GM12878 (cell line): ENCODE measurements at regions not wholly inside any gene's neighbourhood (a gene's known extent, or its start where the extent isn't known, plus 50 kb on each side); places are given as distances from the start of the nearest gene placed in this dataset.

Experiments
- BACH1 ChIP-seq: fragments of 450-650 bp; IDR thresholded peaks from 2 replicates; pipeline ENCODE4 v1.6.1; 2017; ENCODE audit warnings: mild to moderate bottlenecking, borderline replicate concordance
- BMI1 ChIP-seq: fragments of 450-650 bp; IDR thresholded peaks from 2 replicates; pipeline ENCODE4 v1.6.1; 2016; ENCODE audit warnings: mild to moderate bottlenecking, moderate library complexity, borderline replicate concordance
- CBX3 ChIP-seq: fragments of 200-600 bp; sonication (generic); IDR thresholded peaks from 2 replicates; pipeline ENCODE4 v1.6.1; 2016; ENCODE audit warnings: low read depth, borderline replicate concordance
- CREB1 ChIP-seq: IDR thresholded peaks from 2 replicates; pipeline ENCODE4 v1.6.1; 2012; ENCODE audit warnings: low read depth, mild to moderate bottlenecking, inconsistent platforms
- EGR1 ChIP-seq, 2 experiments: IDR thresholded peaks; 1 replicate in 1 of 2; 2 replicates in 1 of 2; pipeline ENCODE4 v1.6.1; 2011 to 2012; ENCODE audit warnings: low read depth in 2 of 2, low read length in 2 of 2, borderline replicate concordance in 1 of 2, mild to moderate bottlenecking in 1 of 2, moderate library complexity in 1 of 2
- FOS ChIP-seq: IDR thresholded peaks from 3 replicates; pipeline ENCODE4 v1.6.1; 2011; ENCODE audit warnings: borderline replicate concordance; ENCODE audit not compliant: insufficient read length; ENCODE audit errors: extremely low read depth
- FOXK2 ChIP-seq: fragments of 450-650 bp; IDR thresholded peaks from 2 replicates; pipeline ENCODE4 v1.6.1; 2017; ENCODE audit warnings: mild to moderate bottlenecking, moderate library complexity
- HDAC2 ChIP-seq: fragments of 200-600 bp; sonication (generic); IDR thresholded peaks from 2 replicates; pipeline ENCODE4 v1.6.1; 2017
- MEF2B ChIP-seq: fragments of 450-650 bp; IDR thresholded peaks from 2 replicates; pipeline ENCODE4 v1.6.1; 2018; ENCODE audit warnings: mild to moderate bottlenecking, moderate library complexity; ENCODE audit not compliant: partially characterized antibody, poor library complexity, severe bottlenecking
- NFIC ChIP-seq: IDR thresholded peaks from 2 replicates; pipeline ENCODE4 v1.6.1; 2012; ENCODE audit warnings: low read depth, mild to moderate bottlenecking, inconsistent platforms, low read length, moderate library complexity
- NFYB ChIP-seq: IDR thresholded peaks from 2 replicates; pipeline ENCODE4 v1.6.1; 2011; ENCODE audit warnings: low read depth, mild to moderate bottlenecking, low read length, improper control_type of control experiment, moderate library complexity; ENCODE audit not compliant: insufficient read depth
- NR2C2 ChIP-seq: IDR thresholded peaks from 2 replicates; pipeline ENCODE4 v1.6.1; 2011; ENCODE audit warnings: borderline replicate concordance, low read depth; ENCODE audit not compliant: control insufficient read depth, insufficient read length
- NRF1 ChIP-seq: conservative IDR thresholded peaks from 2 replicates; pipeline ENCODE4 v1.6.1; 2011; ENCODE audit warnings: mild to moderate bottlenecking, low read depth, low read length, improper control_type of control experiment
- RUNX3 ChIP-seq: IDR thresholded peaks from 2 replicates; pipeline ENCODE4 v1.6.1; 2012; ENCODE audit warnings: low read length, inconsistent platforms
- SRF ChIP-seq, 2 experiments: IDR thresholded peaks; 2 replicates each; pipeline ENCODE4 v1.6.1; 2011; ENCODE audit warnings: low read depth in 2 of 2, low read length in 2 of 2, mild to moderate bottlenecking in 1 of 2, moderate library complexity in 1 of 2
- STAT1 ChIP-seq: fragments of 450-650 bp; conservative IDR thresholded peaks from 2 replicates; pipeline ENCODE4 v1.6.1; 2014; ENCODE audit warnings: antibody characterized with exemption, mild to moderate bottlenecking
- TCF3 ChIP-seq: IDR thresholded peaks from 2 replicates; pipeline ENCODE4 v1.6.1; 2012; ENCODE audit warnings: low read depth, mild to moderate bottlenecking, low read length, borderline replicate concordance; ENCODE audit not compliant: insufficient read depth
- YY1 ChIP-seq: IDR thresholded peaks from 2 replicates; pipeline ENCODE4 v1.6.1; 2011; ENCODE audit warnings: low read depth, mild to moderate bottlenecking, low read length
- ZBTB4 ChIP-seq: fragments of 450-650 bp; formaldehyde crosslinking; IDR thresholded peaks from 2 replicates; pipeline ENCODE4 v1.4.0; 2022; ENCODE audit warnings: mild to moderate bottlenecking, moderate library complexity
- ZZZ3 ChIP-seq: IDR thresholded peaks from 2 replicates; pipeline ENCODE4 v1.6.1; 2011; ENCODE audit warnings: low read depth; ENCODE audit not compliant: control insufficient read depth, insufficient read length
- TF ChIP-seq, protein P1 (sequence below): IDR thresholded peaks from 2 replicates; pipeline ENCODE4 v1.6.1; 2012; ENCODE audit warnings: low read length, inconsistent platforms
- TF ChIP-seq, protein P2 (sequence below): fragments of 450-650 bp; conservative IDR thresholded peaks from 2 replicates; pipeline ENCODE4 v1.6.1; 2017; ENCODE audit warnings: mild to moderate bottlenecking, moderate library complexity

- TF ChIP-seq FOS: no peak
- TF ChIP-seq FOXK2: no peak
- no peak for TF ChIP-seq HDAC2
- TF ChIP-seq YY1: 0 out of 2 replicates have a peak, but pooled peaks have one; percentile 27
- TF ChIP-seq NFYB: no peak
- no peak for TF ChIP-seq BMI1
- TF ChIP-seq, protein P1, sequence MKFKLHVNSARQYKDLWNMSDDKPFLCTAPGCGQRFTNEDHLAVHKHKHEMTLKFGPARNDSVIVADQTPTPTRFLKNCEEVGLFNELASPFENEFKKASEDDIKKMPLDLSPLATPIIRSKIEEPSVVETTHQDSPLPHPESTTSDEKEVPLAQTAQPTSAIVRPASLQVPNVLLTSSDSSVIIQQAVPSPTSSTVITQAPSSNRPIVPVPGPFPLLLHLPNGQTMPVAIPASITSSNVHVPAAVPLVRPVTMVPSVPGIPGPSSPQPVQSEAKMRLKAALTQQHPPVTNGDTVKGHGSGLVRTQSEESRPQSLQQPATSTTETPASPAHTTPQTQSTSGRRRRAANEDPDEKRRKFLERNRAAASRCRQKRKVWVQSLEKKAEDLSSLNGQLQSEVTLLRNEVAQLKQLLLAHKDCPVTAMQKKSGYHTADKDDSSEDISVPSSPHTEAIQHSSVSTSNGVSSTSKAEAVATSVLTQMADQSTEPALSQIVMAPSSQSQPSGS: peak; percentile 57; the same call in 1 of the 2 replicates
- TF ChIP-seq RUNX3: peak; percentile 91
- TF ChIP-seq ZBTB4 (CRISPR knock-in tag): no peak
- no peak for TF ChIP-seq NRF1
- no peak for TF ChIP-seq SRF (IDR thresholded peaks at IDR 0.05; ENCODE audit: low read depth in 2 of 2, low read length in 2 of 2)
- no peak for TF ChIP-seq NR2C2
- no peak for TF ChIP-seq ZZZ3
- no peak for TF ChIP-seq TCF3
- TF ChIP-seq, protein P2, sequence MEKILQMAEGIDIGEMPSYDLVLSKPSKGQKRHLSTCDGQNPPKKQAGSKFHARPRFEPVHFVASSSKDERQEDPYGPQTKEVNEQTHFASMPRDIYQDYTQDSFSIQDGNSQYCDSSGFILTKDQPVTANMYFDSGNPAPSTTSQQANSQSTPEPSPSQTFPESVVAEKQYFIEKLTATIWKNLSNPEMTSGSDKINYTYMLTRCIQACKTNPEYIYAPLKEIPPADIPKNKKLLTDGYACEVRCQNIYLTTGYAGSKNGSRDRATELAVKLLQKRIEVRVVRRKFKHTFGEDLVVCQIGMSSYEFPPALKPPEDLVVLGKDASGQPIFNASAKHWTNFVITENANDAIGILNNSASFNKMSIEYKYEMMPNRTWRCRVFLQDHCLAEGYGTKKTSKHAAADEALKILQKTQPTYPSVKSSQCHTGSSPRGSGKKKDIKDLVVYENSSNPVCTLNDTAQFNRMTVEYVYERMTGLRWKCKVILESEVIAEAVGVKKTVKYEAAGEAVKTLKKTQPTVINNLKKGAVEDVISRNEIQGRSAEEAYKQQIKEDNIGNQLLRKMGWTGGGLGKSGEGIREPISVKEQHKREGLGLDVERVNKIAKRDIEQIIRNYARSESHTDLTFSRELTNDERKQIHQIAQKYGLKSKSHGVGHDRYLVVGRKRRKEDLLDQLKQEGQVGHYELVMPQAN: no peak
- TF ChIP-seq BACH1: no peak
- no peak for TF ChIP-seq EGR1 (IDR thresholded peaks at IDR 0.05; ENCODE audit: borderline replicate concordance in 1 of 2, low read depth in 2 of 2, low read length in 2 of 2)
- no peak for TF ChIP-seq MEF2B
- no peak for TF ChIP-seq CREB1
- TF ChIP-seq NFIC: peak; percentile 36; the same call in 1 of the 2 replicates
- no peak for TF ChIP-seq STAT1
- TF ChIP-seq CBX3: 0 out of 2 replicates have a peak, but pooled peaks have one; percentile 37
Measured at GRCh38 chr12:31890295-31891285, 68.6 kb upstream of the RESF1 start (continued).
